ENCODE measurements at regions not wholly inside any gene's neighbourhood (a gene's known extent, or its start where the extent isn't known, plus 50 kb on each side); places are given as distances from the start of the nearest gene placed in this dataset.
"Not testable (repeated sequence)": the region's sequence is repeated elsewhere in the genome, so short reads cannot be mapped to it uniquely, and the experiment has no call there.

- intact Hi-C loops (cut with DNase I; ENCODE audit: low total_unique reads): no loop called here
- TF ChIP-seq POLR2A (IDR thresholded peaks at IDR 0.05): no peak
- TF ChIP-seq EP300 (IDR thresholded peaks at IDR 0.05): no peak
- TF ChIP-seq CTCF (IDR thresholded peaks at IDR 0.05): no peak
- TF ChIP-seq POLR2AphosphoS5 (IDR thresholded peaks at IDR 0.05): no peak
- no peaks in the 10 kb centered on the region for H3K36me3 ChIP-seq
- H3K27me3 ChIP-seq: no peaks in the 10 kb centered on the region
- DNase-seq: no peak
- H3K9me3 ChIP-seq: no peaks in the 10 kb centered on the region
- H3K4me3 ChIP-seq: no peak overlapping the region
- WGBS, 5 donors: 68 to 81% (median 73%) methylated on average over 2 of the region's 2 CpGs
- H3K4me1 ChIP-seq: no peaks in the 10 kb centered on the region
- no peak overlapping the region for H3K27ac ChIP-seq
Measured at GRCh38 chr5:89060768-89061167, 177.8 kb upstream of the MEF2C start.

- WGBS, 5 donors: 56 to 73% (median 68%) methylated on average over 1 of the region's 1 CpG
- intact Hi-C loops (cut with DNase I; ENCODE audit: low total_unique reads): no loop called here
- TF ChIP-seq CTCF (IDR thresholded peaks at IDR 0.05) (no peak), EP300 (IDR thresholded peaks at IDR 0.05) (no peak), POLR2AphosphoS5 (IDR thresholded peaks at IDR 0.05) (no peak), POLR2A (IDR thresholded peaks at IDR 0.05) (no peak)
- no peaks in the 10 kb centered on the region for H3K9me3 ChIP-seq
- no peaks in the 10 kb centered on the region for H3K27me3 ChIP-seq
- H3K36me3 ChIP-seq: no peaks in the 10 kb centered on the region
- DNase-seq: no peak
- no peak overlapping the region for H3K27ac ChIP-seq
- no peak overlapping the region for H3K4me3 ChIP-seq
- no peaks in the 10 kb centered on the region for H3K4me1 ChIP-seq
Measured at GRCh38 chr5:89059274-89059673, 176.3 kb upstream of the MEF2C start.

- Histone ChIP-seq H3K4me1 (no peaks in the 10 kb centered on the region), H3K27ac (no peak overlapping the region), H3K36me3 (no peaks in the 10 kb centered on the region), H3K27me3 (no peaks in the 10 kb centered on the region), H3K4me3 (no peak overlapping the region), H3K9me3 (peaks cover 0 to 3% (median 1%) of the 10 kb centered on the region in 4 donors)
- intact Hi-C loops (cut with DNase I; ENCODE audit: low total_unique reads): no loop called here
- DNase-seq: no peak
- TF ChIP-seq POLR2AphosphoS5 (IDR thresholded peaks at IDR 0.05) (no peak), EP300 (IDR thresholded peaks at IDR 0.05) (no peak), CTCF (IDR thresholded peaks at IDR 0.05) (no peak), POLR2A (IDR thresholded peaks at IDR 0.05) (no peak)
- WGBS, 5 donors: 71 to 81% (median 77%) methylated on average over 3 of the region's 3 CpGs
Measured at GRCh38 chr5:89055695-89056085, 172.7 kb upstream of the MEF2C start.

- peaks cover 0 to 8% (median 4%) of the 10 kb centered on the region in 4 donors for H3K9me3 ChIP-seq
- no peak overlapping the region for H3K4me3 ChIP-seq
- DNase-seq: no peak
- H3K4me1 ChIP-seq: no peaks in the 10 kb centered on the region
- no peaks in the 10 kb centered on the region for H3K27me3 ChIP-seq
- no peak for TF ChIP-seq POLR2A (IDR thresholded peaks at IDR 0.05)
- no peaks in the 10 kb centered on the region for H3K36me3 ChIP-seq
- intact Hi-C loops (cut with DNase I; ENCODE audit: low total_unique reads): no loop called here
- WGBS, 5 donors: 75 to 85% (median 82%) methylated on average over 6 of the region's 6 CpGs
- H3K27ac ChIP-seq: no peak overlapping the region
Measured at GRCh38 chr5:89055015-89055694, 172.2 kb upstream of the MEF2C start.

- no peaks in the 10 kb centered on the region for H3K4me1 ChIP-seq
- TF ChIP-seq CTCF (IDR thresholded peaks at IDR 0.05) (no peak), EP300 (IDR thresholded peaks at IDR 0.05) (no peak), POLR2AphosphoS5 (IDR thresholded peaks at IDR 0.05) (no peak), POLR2A (IDR thresholded peaks at IDR 0.05) (no peak)
- no peak overlapping the region for H3K4me3 ChIP-seq
- DNase-seq: no peak
- 48 to 81% (median 61%) methylated on average over 4 of the region's 4 CpGs for WGBS, 5 donors
- intact Hi-C loops (cut with DNase I; ENCODE audit: low total_unique reads): no loop called here
- H3K9me3 ChIP-seq: peaks cover 0 to 16% (median 7%) of the 10 kb centered on the region in 4 donors
- no peaks in the 10 kb centered on the region for H3K27me3 ChIP-seq
- H3K27ac ChIP-seq: no peak overlapping the region
- H3K36me3 ChIP-seq: no peaks in the 10 kb centered on the region
Measured at GRCh38 chr5:89053547-89053946, 170.6 kb upstream of the MEF2C start.

GRCh38 chr5:89050062-89050461 is 167.1 kb upstream of the MEF2C start:
- WGBS, 5 donors: 80 to 91% (median 90%) methylated on average over 5 of the region's 5 CpGs
- H3K4me1 ChIP-seq; DNase-seq; H3K27ac ChIP-seq; H3K36me3 ChIP-seq; H3K27me3 ChIP-seq; intact Hi-C loops (cut with DNase I; ENCODE audit: low total_unique reads); H3K4me3 ChIP-seq: not testable (repeated sequence)
- peaks cover 0 to 16% (median 7%) of the 10 kb centered on the region in 4 donors for H3K9me3 ChIP-seq

Measured in stomach (tissue), 8 donors.